Left lung (tissue), 4 donors: ENCODE measurements at regions not wholly inside any gene's neighbourhood (a gene's known extent, or its start where the extent isn't known, plus 50 kb on each side); places are given as distances from the start of the nearest gene placed in this dataset.
"Not testable (repeated sequence)": the region's sequence is repeated elsewhere in the genome, so short reads cannot be mapped to it uniquely, and the experiment has no call there.

Experiments
- ATAC-seq: fragments of 200-7000 bp; cut with Tn5 transposase; one replicate; pipeline ENCODE4 v1.9.1; 2020; ENCODE audit warnings: moderate library complexity
- DNase-seq, 4 donors: peaks; one replicate each; pipeline ENCODE4 v3.0.0-alpha.2; 2013 to 2020
- H3K27ac ChIP-seq, 2 donors: fragments of 200-600 bp; sonication (generic) in 1 of 2; one replicate each; pipeline versions ENCODE4 v1.5.0 to v1.8.0; 2020 to 2021
- H3K27me3 ChIP-seq, 2 donors: fragments of 200-600 bp; sonication (generic) in 1 of 2; one replicate each; pipeline versions ENCODE4 v1.5.0 to v1.8.0; 2020 to 2021
- H3K36me3 ChIP-seq, 2 donors: fragments of 200-600 bp; sonication (generic) in 1 of 2; one replicate each; pipeline versions ENCODE4 v1.5.0 to v1.8.0; 2020 to 2021
- H3K4me1 ChIP-seq, 2 donors: fragments of 200-600 bp; one replicate each; pipeline ENCODE4 v1.8.0; 2021
- H3K4me3 ChIP-seq, 2 donors: fragments of 200-600 bp; sonication (generic) in 1 of 2; one replicate each; pipeline versions ENCODE4 v1.5.0 to v1.8.0; 2020 to 2021; ENCODE audit warnings: mild to moderate bottlenecking in 1 of 2
- H3K9me3 ChIP-seq, 2 donors: fragments of 200-600 bp; sonication (generic) in 1 of 2; one replicate each; pipeline versions ENCODE4 v1.5.0 to v1.8.0; 2020 to 2021
- CTCF ChIP-seq, 2 donors: fragments of 200-600 bp; sonication (generic) in 1 of 2; IDR thresholded peaks; one replicate each; pipeline versions ENCODE4 v1.5.0 to v1.8.0; 2021; ENCODE audit warnings: antibody characterized with exemption in 2 of 2
- intact Hi-C, 2 donors: fragments of 100-400 bp; cut with DNase I; formaldehyde crosslinking; loops; one replicate each; pipeline versions ENCODE4 v1.11.2 to v1.14.2; 2022
- donor health status: DM: no; HTN: yes; CAD: no.
- donor health status: DM: no; HTN: no; CAD: no.

GRCh38 chr2:118580107-118580506 is 267.3 kb downstream of the EN1 start:
- Histone ChIP-seq H3K36me3 (no peaks in the 10 kb centered on the region), H3K27ac (no peak overlapping the region), H3K27me3 (peaks cover 0 to 5% of the 10 kb centered on the region in 2 donors), H3K4me3 (no peak overlapping the region), H3K9me3 (no peaks in the 10 kb centered on the region), H3K4me1 (no peaks in the 10 kb centered on the region)
- ATAC-seq (no peak), DNase-seq (no peak)
- no peak for TF ChIP-seq CTCF (IDR thresholded peaks at IDR 0.05)
- intact Hi-C loops = no loop called here

GRCh38 chr2:118577202-118577601 is 270.2 kb downstream of the EN1 start:
- ATAC-seq = no peak
- no peak for TF ChIP-seq CTCF (IDR thresholded peaks at IDR 0.05)

GRCh38 chr2:118576109-118576855 is 271.2 kb downstream of the EN1 start:
- intact Hi-C loops = no loop called here
- H3K36me3 ChIP-seq = no peaks in the 10 kb centered on the region
- no peaks in the 10 kb centered on the region for H3K4me1 ChIP-seq
- DNase-seq (peak in 1 of 4 donors; percentile 21), ATAC-seq (no peak)
- no peaks in the 10 kb centered on the region for H3K9me3 ChIP-seq
- TF ChIP-seq CTCF (IDR thresholded peaks at IDR 0.05) = no peak
- no peak overlapping the region for H3K27ac ChIP-seq
- no peak overlapping the region for H3K4me3 ChIP-seq
- no peaks in the 10 kb centered on the region for H3K27me3 ChIP-seq

More at GRCh38 chr2:118577202-118577601, 270.2 kb downstream of the EN1 start:
- H3K27ac ChIP-seq = peak overlapping the region in 1 of 2 donors; percentile 7
- intact Hi-C loops = no loop called here
- H3K36me3 ChIP-seq = no peaks in the 10 kb centered on the region
- H3K27me3 ChIP-seq = peaks cover 0 to 3% of the 10 kb centered on the region in 2 donors
- no peaks in the 10 kb centered on the region for H3K9me3 ChIP-seq
- no peak for DNase-seq
- no peaks in the 10 kb centered on the region for H3K4me1 ChIP-seq
- H3K4me3 ChIP-seq = no peak overlapping the region

GRCh38 chr2:118572380-118572779 is 275.1 kb downstream of the EN1 start:
- ATAC-seq, H3K27me3 ChIP-seq, H3K36me3 ChIP-seq, H3K9me3 ChIP-seq, H3K4me3 ChIP-seq, H3K4me1 ChIP-seq, DNase-seq, intact Hi-C loops, H3K27ac ChIP-seq: not testable (repeated sequence)

- Histone ChIP-seq H3K27ac (no peak overlapping the region), H3K27me3 (no peaks in the 10 kb centered on the region), H3K4me1 (no peaks in the 10 kb centered on the region), H3K4me3 (no peak overlapping the region), H3K9me3 (no peaks in the 10 kb centered on the region), H3K36me3 (no peaks in the 10 kb centered on the region)
- intact Hi-C loops = no loop called here
- TF ChIP-seq CTCF (IDR thresholded peaks at IDR 0.05) = no peak
- ATAC-seq (peak; percentile 22), DNase-seq (peak in 2 of 4 donors; percentile 9 to 18)
Measured at GRCh38 chr2:118569876-118570535, 277.4 kb downstream of the EN1 start.
